GM19035 (cell line): ENCODE measurements at regions not wholly inside any gene's neighbourhood (a gene's known extent, or its start where the extent isn't known, plus 50 kb on each side); places are given as distances from the start of the nearest gene placed in this dataset.
"Not testable (repeated sequence)": the region's sequence is repeated elsewhere in the genome, so short reads cannot be mapped to it uniquely, and the experiment has no call there.

Experiments
- ATAC-seq: cut with Tn5 transposase; IDR thresholded peaks from one replicate; pipeline ENCODE4 v1.9.1; 2021; ENCODE audit not compliant: unreplicated experiment

DNA sequence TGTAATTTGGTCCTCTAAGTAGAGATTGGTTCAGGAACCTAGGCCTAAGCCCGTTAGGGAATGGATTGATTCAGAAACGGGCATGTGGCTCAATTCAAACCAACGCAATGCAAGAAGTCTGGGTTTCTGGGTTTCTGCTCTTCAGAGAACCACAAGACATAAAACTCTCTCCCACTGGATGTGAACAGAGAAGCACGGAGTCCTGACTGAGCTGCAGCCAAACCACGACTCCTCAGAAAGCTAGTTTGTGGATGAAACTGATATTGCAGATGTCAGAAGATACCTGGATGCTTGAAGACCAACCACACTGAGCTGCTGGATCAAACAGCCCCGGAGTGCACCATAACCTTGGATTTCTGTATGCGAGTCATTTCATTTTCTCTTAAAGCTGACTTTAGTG lies 50.0 kb downstream of the SOD2 start:
- no peak for ATAC-seq

DNA sequence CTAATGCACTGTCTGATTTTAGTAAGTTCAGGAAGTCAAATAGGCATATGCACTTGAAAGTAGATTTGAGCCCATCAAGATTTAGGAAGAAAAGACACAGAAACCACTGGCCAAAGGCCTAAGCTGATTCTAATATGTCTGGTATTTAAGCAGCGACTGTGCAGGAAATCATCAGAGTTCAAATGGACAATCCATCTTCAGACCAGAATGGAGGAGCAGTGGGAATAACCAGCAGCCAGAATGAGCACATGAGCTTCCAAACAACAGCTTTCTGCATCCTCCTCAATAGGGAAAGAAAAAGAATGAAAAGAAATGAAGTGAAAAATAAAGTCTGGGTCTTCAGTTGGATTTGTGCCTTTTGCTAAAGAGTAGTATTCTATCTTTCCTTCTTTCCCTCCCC lies 50.6 kb downstream of the SOD2 start:
- ATAC-seq = no peak

DNA sequence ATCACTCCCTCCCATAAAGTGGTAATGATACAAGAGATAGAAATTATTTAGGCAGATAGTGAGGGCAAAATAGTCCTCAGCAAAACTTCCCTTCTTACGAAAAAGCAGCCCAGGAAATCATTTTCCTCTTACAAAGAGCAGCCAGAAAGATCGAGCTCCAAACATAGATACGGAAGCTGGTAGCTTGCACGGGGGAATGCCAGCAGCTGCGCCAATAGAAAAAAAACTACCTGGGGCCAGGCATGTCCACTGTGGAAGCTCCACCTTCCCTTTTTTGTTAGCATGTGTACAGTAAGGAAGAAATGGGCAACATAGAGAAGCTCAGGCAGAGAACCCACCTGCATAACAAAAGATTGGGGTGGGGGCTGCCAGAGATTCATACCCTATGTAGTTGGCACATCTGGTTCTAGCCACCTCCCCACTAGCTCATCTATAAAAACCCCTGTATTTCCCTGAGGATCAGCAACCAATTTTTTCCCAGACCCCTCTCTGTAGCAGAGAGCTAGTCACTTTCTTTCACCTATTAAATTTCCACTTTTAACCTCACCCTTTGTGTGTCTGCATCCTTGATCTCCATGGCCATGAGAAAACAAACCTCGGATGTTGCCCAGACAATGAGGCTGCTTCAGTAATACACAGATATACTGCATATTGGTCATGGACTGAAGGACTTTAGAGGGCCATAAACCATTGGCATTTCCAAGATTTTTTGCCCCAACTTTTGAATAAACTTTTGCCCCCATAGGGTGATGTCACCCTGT lies 52.1 kb downstream of the SOD2 start:
- ATAC-seq = no peak

DNA sequence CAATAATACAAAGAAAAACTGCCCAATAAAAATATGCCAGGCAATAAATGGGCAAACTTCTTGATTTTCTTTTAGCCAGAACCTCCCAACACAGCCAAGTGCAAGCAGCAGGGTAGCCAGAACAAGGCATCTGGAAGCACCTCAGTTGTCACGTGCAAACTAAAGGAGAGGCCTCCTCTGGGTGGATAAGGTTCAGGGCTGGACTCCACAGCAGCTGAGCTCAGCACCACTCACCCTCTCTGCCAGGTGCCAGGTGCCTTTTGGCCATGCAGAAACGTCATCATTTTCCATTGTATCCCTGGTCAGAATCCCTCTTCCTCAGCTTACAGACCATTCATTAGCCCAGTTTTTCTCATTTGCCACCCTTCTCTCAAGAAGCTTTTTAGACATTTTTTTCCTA lies 52.7 kb downstream of the SOD2 start:
- ATAC-seq = no peak

DNA sequence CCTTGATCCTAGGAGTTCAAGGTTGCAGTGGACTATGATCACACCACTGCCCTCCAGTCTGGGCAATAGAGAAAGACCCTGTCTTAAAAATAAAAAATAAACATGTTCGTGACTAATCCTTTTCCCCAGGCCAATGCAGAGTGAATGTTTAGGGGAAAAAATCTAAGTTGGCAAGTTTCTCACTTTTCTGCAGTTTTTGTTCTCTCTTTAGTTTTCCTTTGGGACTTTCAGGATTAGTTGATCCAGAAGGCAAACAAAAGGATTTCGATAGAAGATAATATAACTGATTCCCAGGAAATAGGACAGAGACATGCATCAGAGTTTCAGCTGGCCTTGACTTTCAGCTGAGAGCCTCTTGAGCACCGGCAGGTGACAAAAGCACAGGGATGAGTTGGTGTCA lies 53.3 kb downstream of the SOD2 start:
- ATAC-seq = no peak

DNA sequence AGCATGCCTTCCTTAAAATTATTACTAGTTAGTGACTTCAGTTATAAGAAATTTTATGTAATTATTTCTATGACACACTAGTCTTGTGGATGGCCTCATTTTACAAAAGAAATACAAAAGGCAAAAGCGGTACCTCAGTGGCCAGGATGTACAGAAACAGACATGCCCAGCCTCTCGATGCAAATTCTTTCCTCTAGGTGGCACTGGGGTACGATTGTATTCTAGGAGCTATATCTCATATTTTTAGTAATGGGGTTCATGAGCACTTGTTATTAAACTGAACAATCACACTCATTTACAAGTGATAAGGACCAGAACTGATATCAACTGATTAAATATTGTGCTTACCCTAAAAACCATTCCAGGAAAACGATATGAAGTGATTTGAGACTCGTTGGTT lies 59.8 kb downstream of the SOD2 start:
- no peak for ATAC-seq

DNA sequence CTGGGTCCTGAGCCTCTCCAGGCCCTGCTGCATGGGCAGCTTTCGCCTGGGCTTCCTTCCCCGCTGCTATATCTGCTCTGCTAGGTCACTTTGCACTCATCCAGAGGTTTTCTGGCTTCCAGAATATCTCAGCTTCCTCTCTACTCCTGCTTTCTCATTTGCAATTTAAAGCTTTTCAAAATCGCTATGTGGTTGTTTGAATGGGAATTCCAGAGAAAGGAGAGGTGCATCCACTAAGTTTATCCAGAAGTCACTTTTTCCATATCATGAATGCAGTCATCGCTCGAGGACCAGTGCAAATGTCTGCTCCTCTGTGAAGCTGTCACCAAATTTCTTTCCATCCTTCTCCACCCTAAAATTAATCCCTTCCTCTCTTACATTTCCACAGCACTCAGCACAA lies 61.2 kb downstream of the SOD2 start:
- ATAC-seq = no peak

DNA sequence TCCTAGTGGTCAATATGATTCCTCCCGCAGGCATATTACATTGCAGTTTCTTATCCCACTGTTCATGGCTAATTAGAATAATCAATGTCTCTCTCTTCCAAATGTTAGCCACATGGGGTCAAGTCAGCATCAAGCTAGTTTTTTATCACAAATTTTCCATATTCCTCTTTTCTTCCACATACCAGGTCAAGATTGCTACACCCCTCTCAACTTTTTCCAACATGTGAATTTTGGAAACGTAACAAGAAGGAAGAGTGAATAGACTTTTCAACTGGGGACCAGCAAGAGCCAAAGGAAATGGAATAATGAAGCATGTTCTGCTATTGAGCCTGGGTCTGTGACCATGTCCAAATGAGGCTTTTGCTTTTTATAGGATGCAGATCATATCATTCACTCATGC lies 65.1 kb downstream of the SOD2 start:
- no peak for ATAC-seq

DNA sequence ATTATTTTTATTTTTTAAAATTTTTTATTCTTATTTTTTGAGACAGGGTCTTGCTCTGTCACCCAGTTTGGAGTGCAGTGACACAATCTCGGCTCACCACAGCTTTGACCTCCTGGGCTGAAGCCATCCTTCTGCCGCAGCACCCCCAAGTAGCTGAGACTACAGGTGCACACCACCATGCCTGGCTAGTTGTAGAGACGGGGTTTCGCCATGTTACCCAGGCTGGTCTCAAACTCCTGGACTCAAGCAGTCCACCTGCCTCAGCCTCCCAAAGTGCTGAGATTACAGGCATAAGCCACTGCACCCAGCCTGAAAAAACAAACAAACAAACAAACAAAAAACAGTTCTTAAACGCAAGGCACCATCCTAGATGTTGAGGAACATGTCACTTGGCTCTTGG lies 66.5 kb downstream of the SOD2 start:
- not testable (repeated sequence) for ATAC-seq

DNA sequence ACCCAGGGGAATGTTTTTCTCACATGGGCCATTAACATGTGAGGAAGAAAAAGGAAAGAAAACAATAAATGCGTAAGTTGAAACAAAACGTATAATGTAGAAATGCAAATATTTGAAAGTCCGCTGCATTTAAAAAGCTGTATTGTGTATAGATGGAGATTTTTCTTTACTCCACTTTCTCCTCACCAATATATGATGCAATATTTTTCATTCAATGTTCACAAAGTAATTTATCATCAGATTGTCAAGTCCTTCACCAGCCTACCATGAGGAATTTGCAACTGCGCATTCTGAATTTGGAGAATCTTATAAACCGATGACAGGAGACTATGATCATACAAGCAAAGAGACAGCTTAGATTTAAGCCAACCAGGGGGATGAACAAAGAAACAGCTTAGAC lies 69.9 kb downstream of the SOD2 start:
- no peak for ATAC-seq

DNA sequence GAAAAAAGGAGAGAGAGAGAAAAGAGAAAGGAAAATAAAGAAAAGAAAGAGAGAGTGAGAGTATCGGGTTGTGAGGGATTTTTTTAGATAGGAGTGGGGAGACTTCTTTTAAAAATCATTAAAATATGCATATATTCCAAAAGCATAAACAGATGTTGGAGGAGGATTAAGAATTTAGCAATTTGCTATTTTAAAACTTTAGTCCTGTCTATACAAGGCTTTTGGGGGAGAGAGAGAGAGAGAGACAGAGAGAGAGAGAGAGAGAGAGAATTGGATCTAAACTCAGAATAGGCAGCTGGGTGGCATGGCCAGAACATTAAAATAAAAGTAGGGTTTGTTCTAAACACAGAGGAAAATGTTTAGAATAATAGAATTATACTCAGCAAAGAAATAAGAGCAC lies 72.1 kb downstream of the SOD2 start:
- ATAC-seq = no peak

DNA sequence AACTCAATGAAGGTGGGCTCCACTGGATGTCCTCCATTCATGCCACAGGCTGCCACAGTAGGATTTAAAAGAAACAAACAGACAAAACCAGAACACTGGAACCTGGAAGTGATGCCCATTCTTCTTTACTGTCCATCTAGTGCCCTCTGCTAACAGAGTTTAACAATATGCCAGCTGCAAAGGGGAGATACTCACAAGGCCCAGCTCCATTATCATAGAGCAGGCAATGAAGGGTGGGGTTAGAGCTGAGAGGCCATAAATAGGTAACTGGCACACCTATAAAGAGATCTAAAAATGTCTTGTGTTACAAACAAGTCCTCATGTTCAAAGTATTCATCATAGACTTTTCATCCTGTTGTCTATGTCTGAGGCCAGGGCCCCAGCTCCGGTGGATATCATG lies 75.6 kb downstream of the SOD2 start:
- no peak for ATAC-seq

DNA sequence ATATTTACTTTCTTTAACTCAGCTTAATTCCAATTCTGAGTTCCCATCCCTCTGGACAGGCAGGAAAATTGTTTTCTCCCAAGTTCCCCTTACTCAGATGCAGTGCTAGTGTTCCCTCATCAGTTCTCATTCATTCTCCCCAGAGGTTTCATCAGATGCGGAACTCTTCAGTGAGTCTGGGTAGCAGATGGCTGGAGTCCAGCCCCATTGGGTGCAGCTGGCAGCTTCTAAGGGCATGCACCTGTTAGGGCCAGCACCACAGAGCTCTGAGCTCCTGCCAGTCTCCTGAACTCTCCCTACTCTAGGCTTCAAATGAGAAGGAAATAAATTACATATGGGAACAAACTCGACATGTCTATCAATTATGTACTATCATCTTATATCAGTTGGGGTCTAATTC lies 76.6 kb downstream of the SOD2 start:
- no peak for ATAC-seq

DNA sequence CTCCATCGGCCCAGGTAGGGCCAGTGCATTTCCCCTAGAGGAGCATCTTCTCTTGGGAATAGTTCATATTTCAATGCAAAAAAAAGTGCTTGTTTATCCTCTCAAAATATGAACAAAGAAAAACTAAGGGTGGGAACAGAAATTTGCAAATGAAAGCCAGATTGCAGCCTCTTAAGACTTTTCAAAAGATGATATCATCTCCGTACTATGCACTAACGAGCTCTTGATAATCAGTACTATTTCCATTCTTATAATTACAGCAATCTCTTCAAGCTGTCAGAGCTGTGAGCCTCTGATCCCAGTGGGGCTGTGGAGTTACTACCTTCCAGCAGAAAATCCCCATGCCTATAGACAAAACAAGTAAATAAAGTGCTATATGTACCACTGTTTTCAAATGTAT lies 77.1 kb downstream of the SOD2 start:
- no peak for ATAC-seq

DNA sequence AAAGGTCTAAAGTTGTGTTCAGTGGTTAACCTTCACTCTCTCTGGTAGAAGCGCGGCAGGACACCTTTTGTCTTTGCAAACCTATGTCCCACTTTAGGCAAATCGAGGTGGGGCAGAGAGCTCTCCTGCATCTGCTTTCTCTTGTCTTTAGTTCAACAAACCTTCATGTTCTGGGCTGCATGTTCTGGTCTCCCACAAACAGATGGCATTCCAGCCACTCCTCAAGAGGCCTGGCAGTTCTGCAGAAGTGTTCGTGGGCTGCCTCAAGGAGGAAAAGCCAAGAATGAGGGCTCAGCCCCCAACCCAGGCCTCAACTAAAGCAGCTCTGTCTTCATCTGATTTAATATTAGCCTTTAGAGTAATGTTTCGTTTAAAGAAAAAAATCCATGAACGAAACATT lies 82.2 kb downstream of the SOD2 start:
- no peak for ATAC-seq

DNA sequence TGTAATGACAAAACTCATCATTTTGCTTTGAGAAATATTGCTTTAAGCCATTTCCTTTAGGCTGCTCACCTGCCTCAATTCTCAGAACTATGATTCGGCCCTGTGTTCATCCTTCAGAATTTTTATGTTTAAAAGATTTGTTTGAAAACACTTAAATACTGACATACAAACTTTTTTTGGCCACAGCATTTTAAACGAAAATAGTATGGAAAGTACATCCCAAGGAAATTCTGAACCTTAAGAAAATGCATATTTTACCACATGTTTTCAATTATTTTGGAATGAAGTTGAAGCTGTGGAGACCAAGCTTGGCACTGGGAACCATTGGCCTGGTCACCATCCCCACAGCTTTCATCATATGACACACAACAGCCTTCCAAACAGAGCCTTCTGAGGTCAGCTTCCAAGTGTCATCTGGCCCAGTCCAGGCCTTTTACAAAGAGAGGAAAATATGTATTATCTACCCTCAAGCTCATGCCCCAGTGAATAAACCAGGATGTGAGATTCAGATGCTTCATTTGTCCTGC lies 83.3 kb downstream of the SOD2 start:
- ATAC-seq = no peak

DNA sequence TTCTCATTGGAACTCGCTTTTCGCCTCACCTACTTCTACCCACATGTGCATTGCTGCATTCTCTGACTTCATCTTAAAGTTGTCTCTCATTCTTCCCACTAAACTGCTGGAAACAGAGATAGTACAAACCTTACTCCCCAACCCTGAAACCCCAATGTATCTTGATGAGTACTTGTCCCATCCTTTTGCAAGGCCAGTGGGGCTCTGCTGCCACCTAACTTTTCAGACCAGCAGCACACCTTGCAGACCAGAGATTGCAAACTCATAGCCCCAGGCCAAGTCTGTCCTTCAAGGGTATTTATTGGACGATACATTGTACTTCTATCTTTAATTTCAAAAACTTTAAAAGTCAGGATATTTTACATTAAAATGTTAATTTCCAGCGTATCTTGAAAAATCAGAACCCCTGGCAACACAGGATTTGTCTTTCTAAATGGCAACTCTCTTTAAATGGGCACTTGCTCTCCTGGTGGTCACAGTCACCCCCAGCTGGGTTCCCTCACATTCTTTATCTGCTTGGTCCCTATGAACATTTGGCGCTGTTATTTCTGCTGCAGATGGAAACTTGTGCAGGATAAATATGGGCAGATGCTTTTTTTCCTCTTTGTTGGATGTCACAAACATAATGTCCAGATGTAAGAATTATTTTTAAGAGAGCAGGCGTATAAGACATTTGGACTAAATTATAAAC lies 83.9 kb downstream of the SOD2 start:
- no peak for ATAC-seq

DNA sequence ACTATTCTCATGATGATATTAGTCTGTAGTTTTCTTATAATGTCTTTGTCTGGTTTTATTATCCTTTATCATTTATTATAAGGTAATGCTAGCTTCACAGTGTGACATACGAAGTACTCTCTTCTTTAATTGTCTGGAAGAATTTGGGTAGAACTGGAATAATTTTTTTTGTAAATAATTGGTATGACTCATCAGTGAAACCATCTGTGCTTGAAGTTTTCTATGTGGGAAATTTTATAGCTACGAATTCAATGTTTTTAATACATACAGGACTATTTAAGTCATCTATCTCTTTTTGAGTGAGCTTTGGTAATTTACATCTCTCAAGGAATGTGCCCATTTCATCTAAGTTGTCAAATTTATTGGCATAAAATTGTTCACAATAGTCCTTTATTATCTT lies 86.3 kb downstream of the SOD2 start:
- no peak for ATAC-seq

DNA sequence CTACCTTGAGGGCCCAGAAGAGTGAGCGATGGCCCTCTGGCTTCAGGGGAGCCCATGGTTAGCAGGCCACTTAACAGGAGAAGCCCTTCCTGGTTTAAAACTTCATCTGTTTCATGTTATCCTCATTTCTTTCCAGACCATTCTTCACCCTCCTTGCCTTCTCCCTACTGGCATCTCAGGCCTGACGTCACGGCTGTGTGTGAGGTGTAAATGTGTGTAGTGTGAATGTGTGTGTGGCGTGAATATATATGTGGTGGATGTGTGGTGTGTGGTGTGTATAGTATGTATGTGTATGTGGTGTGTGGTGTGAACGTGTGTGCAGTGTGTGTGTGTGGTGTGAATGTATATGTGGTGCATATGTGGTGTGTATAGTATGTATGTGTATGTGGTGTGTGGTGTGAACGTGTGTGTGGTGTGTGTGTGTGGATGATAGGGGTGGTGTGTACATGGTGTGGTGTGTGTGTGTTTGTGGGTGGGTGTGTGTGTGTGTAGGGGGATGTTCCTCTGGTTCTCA lies 88.5 kb downstream of the SOD2 start:
- no peak for ATAC-seq

DNA sequence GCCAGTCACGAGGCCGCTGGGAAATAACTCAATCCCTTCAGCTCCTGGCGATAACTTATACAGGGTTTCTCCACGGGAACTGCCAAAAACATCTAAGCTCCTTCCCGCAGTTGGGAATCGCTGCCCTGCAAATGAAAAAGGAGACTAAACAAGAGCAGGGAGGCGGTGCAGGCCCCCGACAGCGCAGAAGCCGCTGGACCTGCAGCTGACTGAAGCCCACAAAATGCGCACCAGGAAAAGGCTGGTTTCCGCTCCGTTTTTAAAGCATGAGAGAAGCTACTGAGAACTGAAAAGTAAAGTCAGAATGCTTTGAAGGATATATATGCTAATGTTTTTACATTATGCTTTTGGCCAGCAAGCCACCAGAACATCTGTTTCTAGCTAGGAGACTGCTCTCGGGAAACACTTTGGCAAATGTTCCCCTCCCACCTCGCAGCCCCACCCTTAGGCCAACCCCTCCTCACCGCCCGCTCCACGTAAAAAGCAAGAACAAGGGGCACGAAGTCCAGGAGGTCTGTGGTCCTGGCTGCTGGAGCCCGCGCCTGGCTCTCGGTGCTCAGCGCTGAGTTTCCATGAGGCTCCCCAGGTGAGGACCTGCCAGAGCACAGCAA lies 90.5 kb downstream of the SOD2 start:
- ATAC-seq = no peak

DNA sequence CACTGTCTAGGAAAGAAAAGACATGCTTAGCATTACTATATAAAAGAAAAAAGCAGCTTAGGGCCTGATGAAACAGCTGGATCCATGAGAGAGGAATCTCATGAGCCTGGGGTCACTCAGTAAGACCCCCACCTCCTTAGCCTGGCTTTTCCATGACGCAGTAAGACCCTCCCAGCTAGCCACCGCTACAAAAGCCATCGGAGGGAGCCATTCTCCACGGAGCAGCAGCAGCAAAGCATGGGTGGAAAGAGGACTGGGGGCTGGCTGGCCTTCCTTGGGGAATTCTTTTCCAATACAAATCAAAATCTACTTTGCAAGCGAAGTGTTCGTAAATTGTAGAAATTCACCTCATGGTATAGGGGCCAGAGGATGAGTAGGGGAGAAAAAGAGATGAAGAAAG lies 91.8 kb downstream of the SOD2 start:
- ATAC-seq = no peak

DNA sequence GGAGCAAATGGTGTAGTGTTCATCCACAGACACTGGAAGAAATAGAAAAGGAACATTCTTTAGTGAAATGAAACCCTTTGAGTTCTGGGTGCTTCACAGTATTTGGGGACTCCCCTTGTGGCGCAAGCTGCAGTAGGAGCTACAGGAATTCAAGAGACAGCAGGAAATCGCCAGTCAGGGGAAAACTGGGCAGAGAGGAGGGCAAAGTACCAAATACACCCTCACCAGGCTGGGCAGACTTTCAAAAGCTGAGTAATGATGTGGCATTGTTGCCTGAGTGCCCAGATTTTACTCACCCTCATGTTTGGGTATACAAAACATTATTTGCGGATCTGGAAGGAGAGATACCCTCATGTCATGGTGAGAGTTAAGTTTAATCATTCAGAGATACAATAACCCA lies 97.9 kb downstream of the SOD2 start:
- no peak for ATAC-seq
